GM21423 (cell line): ENCODE measurements at regions not wholly inside any gene's neighbourhood (a gene's known extent, or its start where the extent isn't known, plus 50 kb on each side); places are given as distances from the start of the nearest gene placed in this dataset.

Experiments
- ATAC-seq: cut with Tn5 transposase; IDR thresholded peaks from one replicate; pipeline ENCODE4 v1.9.1; 2021; ENCODE audit warnings: mild to moderate bottlenecking, moderate library complexity; ENCODE audit not compliant: unreplicated experiment

- no peak for ATAC-seq
Measured at GRCh38 chr9:82299870-82300269, 311.3 kb downstream of the SPATA31D1 start.

GRCh38 chr9:82302968-82303655 is 314.5 kb downstream of the SPATA31D1 start:
- ATAC-seq = no peak

- ATAC-seq = no peak
Measured at GRCh38 chr9:82308836-82309235, 320.3 kb downstream of the SPATA31D1 start.

GRCh38 chr9:82313697-82314096 is 325.1 kb downstream of the SPATA31D1 start:
- no peak for ATAC-seq

- no peak for ATAC-seq
Measured at GRCh38 chr9:82320566-82320965, 332.0 kb downstream of the SPATA31D1 start.

- ATAC-seq = no peak
Measured at GRCh38 chr9:82325907-82326306, 337.3 kb downstream of the SPATA31D1 start.

- no peak for ATAC-seq
Measured at GRCh38 chr9:82327641-82328040, 339.1 kb downstream of the SPATA31D1 start.

- no peak for ATAC-seq
Measured at GRCh38 chr9:82331079-82331478, 342.5 kb downstream of the SPATA31D1 start.

- ATAC-seq = no peak
Measured at GRCh38 chr9:82332018-82332773, 343.6 kb downstream of the SPATA31D1 start.

GRCh38 chr9:82332774-82333152 is 344.2 kb downstream of the SPATA31D1 start:
- no peak for ATAC-seq

- no peak for ATAC-seq
Measured at GRCh38 chr9:82333671-82334070, 345.1 kb downstream of the SPATA31D1 start.

GRCh38 chr9:82334286-82334685 is 345.7 kb downstream of the SPATA31D1 start:
- no peak for ATAC-seq

GRCh38 chr9:82337351-82337750 is 348.8 kb downstream of the SPATA31D1 start:
- no peak for ATAC-seq

- ATAC-seq = no peak
Measured at GRCh38 chr9:82342046-82342445, 353.5 kb downstream of the SPATA31D1 start.

GRCh38 chr9:82346040-82346439 is 357.5 kb downstream of the SPATA31D1 start:
- ATAC-seq = no peak

GRCh38 chr9:82353631-82354278 is 365.2 kb downstream of the SPATA31D1 start:
- ATAC-seq = no peak

GRCh38 chr9:82354279-82354659 is 365.7 kb downstream of the SPATA31D1 start:
- no peak for ATAC-seq

- ATAC-seq = no peak
Measured at GRCh38 chr9:82356131-82356530, 367.6 kb downstream of the SPATA31D1 start.

GRCh38 chr9:82356871-82357270 is 368.3 kb downstream of the SPATA31D1 start:
- no peak for ATAC-seq

GRCh38 chr9:82363198-82363597 is 374.6 kb downstream of the SPATA31D1 start:
- no peak for ATAC-seq

- ATAC-seq = no peak
Measured at GRCh38 chr9:82363682-82364081, 375.1 kb downstream of the SPATA31D1 start.

- ATAC-seq = no peak
Measured at GRCh38 chr9:82367016-82367415, 378.4 kb downstream of the SPATA31D1 start.
